Activated CD4-positive, alpha-beta T cell treated with anti-CD3 and anti-CD28 coated beads, Interleukin-2, amount 10 ng/mL, durations not matched to agents 7 days and 5 days (primary cell): ENCODE measurements at regions not wholly inside any gene's neighbourhood (a gene's known extent, or its start where the extent isn't known, plus 50 kb on each side); places are given as distances from the start of the nearest gene placed in this dataset.

Source experiments
- CTCF ChIA-PET: fragments of 350-600 bp; sonication (Branson Sonifier 250); formaldehyde crosslinking; loops from one replicate; lab custom pipeline; 2021; ENCODE audit warnings: antibody characterized with exemption; lab: Charles Lee
- POLR2A ChIA-PET: fragments of 350-600 bp; sonication (Branson Sonifier 250); formaldehyde crosslinking; loops from one replicate; lab custom pipeline; 2021; ENCODE audit warnings: antibody characterized with exemption; lab: Charles Lee
- DNase-seq: peaks from one replicate; pipeline ENCODE4 v3.0.0-alpha.2; 2020
- H3K27ac Mint-ChIP-seq: one replicate; pipeline ENCODE4 v1.8.0; 2021; ENCODE audit warnings: mild to moderate bottlenecking, moderate library complexity, mixed read lengths
- H3K27me3 Mint-ChIP-seq: one replicate; pipeline ENCODE4 v1.8.0; 2021; ENCODE audit warnings: mixed read lengths
- H3K36me3 Mint-ChIP-seq: one replicate; pipeline ENCODE4 v1.8.0; 2021; ENCODE audit warnings: low read depth, mixed read lengths
- H3K4me1 Mint-ChIP-seq: one replicate; pipeline ENCODE4 v1.8.0; 2021; ENCODE audit warnings: mixed read lengths
- H3K4me3 Mint-ChIP-seq: one replicate; pipeline ENCODE4 v1.8.0; 2021; ENCODE audit warnings: mild to moderate bottlenecking, moderate library complexity, mixed read lengths
- H3K9me3 Mint-ChIP-seq: one replicate; pipeline ENCODE4 v1.8.0; 2021; ENCODE audit warnings: mixed read lengths

DNA sequence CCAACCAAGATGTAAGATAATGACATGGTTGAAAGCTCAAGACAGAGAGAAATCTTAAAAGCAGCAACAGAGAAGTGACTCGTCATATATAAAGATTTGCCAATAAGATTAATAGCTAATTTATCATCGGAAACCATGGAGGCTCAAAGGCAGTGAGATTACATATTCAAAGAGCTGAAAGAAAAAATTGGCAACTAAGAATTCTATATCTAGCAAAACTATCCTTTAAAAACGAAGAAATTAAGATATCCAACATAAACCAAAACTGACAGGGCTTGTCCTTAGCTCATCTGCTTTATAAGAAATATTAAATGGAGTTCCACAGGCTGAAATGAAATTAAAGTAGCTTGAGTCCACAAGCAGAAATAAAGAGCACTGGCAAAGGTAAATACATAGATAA, 236.6 kb downstream of the ANAPC1 start:
- H3K27me3 Mint-ChIP-seq = peaks cover 46% of the 10 kb centered on the region
- H3K4me3 Mint-ChIP-seq = no peak overlapping the region
- ChIA-PET POLR2A (no interaction called here), CTCF (no interaction called here)
- H3K27ac Mint-ChIP-seq = no peak overlapping the region
- peaks cover 16% of the 10 kb centered on the region for H3K9me3 Mint-ChIP-seq
- no peak for DNase-seq
- H3K36me3 Mint-ChIP-seq = peaks cover 8% of the 10 kb centered on the region
- peaks cover 2% of the 10 kb centered on the region for H3K4me1 Mint-ChIP-seq

DNA sequence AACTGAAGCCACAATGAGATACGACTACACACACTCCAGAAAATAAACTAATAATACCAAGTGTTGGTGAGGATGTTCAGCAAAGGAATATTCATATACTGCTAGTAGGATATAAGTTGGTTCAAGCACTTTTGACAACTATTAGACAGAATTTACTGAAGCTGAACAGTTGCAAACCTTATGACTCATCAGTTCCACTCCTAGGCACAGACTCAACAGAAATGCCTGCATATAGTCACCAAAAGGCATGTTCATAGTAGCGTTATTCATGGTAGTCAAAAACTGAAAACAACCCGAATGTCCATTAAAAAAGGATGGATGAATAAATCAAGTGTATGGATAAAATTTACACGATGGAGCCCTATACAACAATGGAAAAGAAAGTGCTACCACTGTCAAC, 232.0 kb downstream of the ANAPC1 start:
- Mint-ChIP-seq H3K4me3 (no peak overlapping the region), H3K36me3 (peaks cover 1% of the 10 kb centered on the region), H3K27ac (no peak overlapping the region), H3K27me3 (peaks cover 47% of the 10 kb centered on the region), H3K9me3 (peaks cover 9% of the 10 kb centered on the region), H3K4me1 (no peaks in the 10 kb centered on the region)
- no peak for DNase-seq
- ChIA-PET CTCF (interaction anchor here (1.2 kb wide), 1 partner anchor 9 kb away, joined by 3 read pairs; no protein-coding TSS in a partner anchor), POLR2A (no interaction called here)

GRCh38 chr2:111652681-111653080, 231.3 kb downstream of the ANAPC1 start:
- Mint-ChIP-seq H3K27me3 (peaks cover 41% of the 10 kb centered on the region), H3K4me1 (no peaks in the 10 kb centered on the region), H3K27ac (no peak overlapping the region), H3K9me3 (peaks cover 3% of the 10 kb centered on the region), H3K36me3 (no peaks in the 10 kb centered on the region), H3K4me3 (no peak overlapping the region)
- no peak for DNase-seq
- ChIA-PET CTCF (no interaction called here), POLR2A (no interaction called here)

GRCh38 chr2:111653103-111653624, 230.8 kb downstream of the ANAPC1 start:
- ChIA-PET POLR2A (no interaction called here), CTCF (interaction anchor here (1.0 kb wide), 1 partner anchor 10 kb away, joined by 4 read pairs; no protein-coding TSS in a partner anchor)
- Mint-ChIP-seq H3K4me1 (no peaks in the 10 kb centered on the region), H3K36me3 (no peaks in the 10 kb centered on the region), H3K27ac (no peak overlapping the region), H3K4me3 (no peak overlapping the region), H3K9me3 (peaks cover 3% of the 10 kb centered on the region), H3K27me3 (peaks cover 41% of the 10 kb centered on the region)
- no peak for DNase-seq

DNA sequence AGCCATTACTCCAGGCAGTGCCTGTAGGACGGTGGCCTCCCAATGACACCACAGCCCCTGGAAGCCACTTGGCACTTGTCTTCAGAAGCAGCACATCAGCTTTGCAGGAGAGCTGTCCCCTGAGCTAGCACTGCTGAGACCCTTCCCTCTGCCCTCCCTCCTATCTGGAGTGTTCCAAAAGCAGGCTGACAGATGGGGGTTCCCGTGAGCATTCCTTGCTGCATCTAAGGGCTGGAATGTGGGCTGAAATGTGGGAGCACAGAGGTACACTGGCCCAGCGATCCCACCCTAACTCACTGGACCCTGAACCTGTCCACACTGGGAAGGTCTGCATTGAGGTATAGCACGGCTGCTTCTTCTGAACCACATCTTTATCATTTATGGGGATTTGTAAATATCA, 230.1 kb downstream of the ANAPC1 start:
- Mint-ChIP-seq H3K36me3 (no peaks in the 10 kb centered on the region), H3K4me1 (no peaks in the 10 kb centered on the region), H3K27me3 (peaks cover 36% of the 10 kb centered on the region), H3K27ac (no peak overlapping the region), H3K9me3 (peaks cover 3% of the 10 kb centered on the region), H3K4me3 (no peak overlapping the region)
- CTCF ChIA-PET = interaction anchor here (1.0 kb wide), 1 partner anchor 9 kb away, joined by 4 read pairs; no protein-coding TSS in a partner anchor
- POLR2A ChIA-PET = no interaction called here
- DNase-seq = no peak

GRCh38 chr2:111654829-111655228, 229.2 kb downstream of the ANAPC1 start:
- POLR2A ChIA-PET = no interaction called here
- Mint-ChIP-seq H3K36me3 (no peaks in the 10 kb centered on the region), H3K27ac (no peak overlapping the region), H3K4me3 (no peak overlapping the region), H3K4me1 (no peaks in the 10 kb centered on the region), H3K27me3 (peaks cover 36% of the 10 kb centered on the region), H3K9me3 (peaks cover 3% of the 10 kb centered on the region)
- CTCF ChIA-PET = no interaction called here
- DNase-seq = no peak

- H3K4me1 Mint-ChIP-seq = no peaks in the 10 kb centered on the region
- no peak overlapping the region for H3K4me3 Mint-ChIP-seq
- H3K27me3 Mint-ChIP-seq = peaks cover 35% of the 10 kb centered on the region
- no peaks in the 10 kb centered on the region for H3K36me3 Mint-ChIP-seq
- ChIA-PET POLR2A (no interaction called here), CTCF (interaction anchor here (1.1 kb wide), 1 partner anchor 15 kb away, joined by 4 read pairs; no protein-coding TSS in a partner anchor)
- H3K9me3 Mint-ChIP-seq = no peaks in the 10 kb centered on the region
- no peak overlapping the region for H3K27ac Mint-ChIP-seq
- no peak for DNase-seq
Measured at GRCh38 chr2:111656436-111656835, 227.6 kb downstream of the ANAPC1 start.

GRCh38 chr2:111656894-111657293, 227.1 kb downstream of the ANAPC1 start:
- ChIA-PET POLR2A (no interaction called here), CTCF (interaction anchor here (1.1 kb wide), 1 partner anchor 14 kb away, joined by 4 read pairs; no protein-coding TSS in a partner anchor)
- no peak overlapping the region for H3K4me3 Mint-ChIP-seq

DNA sequence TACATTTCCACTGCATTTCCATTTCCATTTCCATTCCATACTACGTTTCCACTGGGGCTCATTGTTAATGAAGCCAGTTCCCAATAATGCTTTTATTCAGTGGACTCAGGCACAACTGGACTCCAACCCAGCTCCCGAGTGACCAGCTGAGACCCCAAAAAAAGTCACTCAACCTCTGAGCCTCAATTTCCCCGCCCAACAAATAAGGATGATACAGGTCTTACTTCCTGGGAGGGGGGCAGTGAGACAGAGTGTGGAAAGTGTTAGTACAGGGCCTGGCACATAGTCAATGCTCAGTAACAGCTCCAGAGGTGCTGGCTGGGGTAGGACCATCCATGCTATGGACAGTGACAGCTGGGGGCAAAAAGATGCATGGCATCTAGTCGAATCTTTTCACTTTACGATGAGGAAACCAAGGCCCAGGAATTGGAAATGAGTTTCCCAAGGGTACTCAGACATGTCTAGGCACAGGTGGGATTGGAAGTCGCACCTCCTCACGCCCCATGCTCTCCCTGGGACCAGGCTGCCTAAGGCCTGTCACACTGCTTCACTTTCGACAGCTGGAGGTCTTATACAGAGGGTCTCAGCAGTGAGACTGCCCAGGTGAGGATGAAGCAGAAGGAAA, 226.5 kb downstream of the ANAPC1 start:
- Mint-ChIP-seq H3K36me3 (no peaks in the 10 kb centered on the region), H3K27ac (no peak overlapping the region), H3K4me3 (no peak overlapping the region), H3K27me3 (peaks cover 30% of the 10 kb centered on the region), H3K4me1 (peaks cover 10% of the 10 kb centered on the region), H3K9me3 (no peaks in the 10 kb centered on the region)
- POLR2A ChIA-PET = no interaction called here
- CTCF ChIA-PET = interaction anchor here (1.1 kb wide), 1 partner anchor 14 kb away, joined by 4 read pairs; no protein-coding TSS in a partner anchor
- no peak for DNase-seq

More at GRCh38 chr2:111656894-111657293, 227.1 kb downstream of the ANAPC1 start:
- H3K4me1 Mint-ChIP-seq = peaks cover 4% of the 10 kb centered on the region
- DNase-seq = no peak
- peaks cover 36% of the 10 kb centered on the region for H3K27me3 Mint-ChIP-seq
- no peak overlapping the region for H3K27ac Mint-ChIP-seq
- no peaks in the 10 kb centered on the region for H3K36me3 Mint-ChIP-seq
- H3K9me3 Mint-ChIP-seq = no peaks in the 10 kb centered on the region

GRCh38 chr2:111659361-111660333, 224.3 kb downstream of the ANAPC1 start:
- DNase-seq = no peak
- ChIA-PET POLR2A (no interaction called here), CTCF (no interaction called here)
- Mint-ChIP-seq H3K36me3 (no peaks in the 10 kb centered on the region), H3K9me3 (no peaks in the 10 kb centered on the region), H3K27ac (no peak overlapping the region), H3K27me3 (peaks cover 24% of the 10 kb centered on the region), H3K4me3 (no peak overlapping the region), H3K4me1 (peaks cover 23% of the 10 kb centered on the region)

- no peak overlapping the region for H3K4me3 Mint-ChIP-seq
- peaks cover 21% of the 10 kb centered on the region for H3K27me3 Mint-ChIP-seq
- no peak overlapping the region for H3K27ac Mint-ChIP-seq
- H3K9me3 Mint-ChIP-seq = no peaks in the 10 kb centered on the region
- H3K36me3 Mint-ChIP-seq = no peaks in the 10 kb centered on the region
- peaks cover 23% of the 10 kb centered on the region for H3K4me1 Mint-ChIP-seq
- ChIA-PET POLR2A (no interaction called here), CTCF (interaction anchor here (0.6 to 1.0 kb wide), 2 partner anchors 9 to 31 kb away, joined by 3 read pairs; no protein-coding TSS in a partner anchor)
- DNase-seq = no peak
Measured at GRCh38 chr2:111660811-111661210, 223.2 kb downstream of the ANAPC1 start.

DNA sequence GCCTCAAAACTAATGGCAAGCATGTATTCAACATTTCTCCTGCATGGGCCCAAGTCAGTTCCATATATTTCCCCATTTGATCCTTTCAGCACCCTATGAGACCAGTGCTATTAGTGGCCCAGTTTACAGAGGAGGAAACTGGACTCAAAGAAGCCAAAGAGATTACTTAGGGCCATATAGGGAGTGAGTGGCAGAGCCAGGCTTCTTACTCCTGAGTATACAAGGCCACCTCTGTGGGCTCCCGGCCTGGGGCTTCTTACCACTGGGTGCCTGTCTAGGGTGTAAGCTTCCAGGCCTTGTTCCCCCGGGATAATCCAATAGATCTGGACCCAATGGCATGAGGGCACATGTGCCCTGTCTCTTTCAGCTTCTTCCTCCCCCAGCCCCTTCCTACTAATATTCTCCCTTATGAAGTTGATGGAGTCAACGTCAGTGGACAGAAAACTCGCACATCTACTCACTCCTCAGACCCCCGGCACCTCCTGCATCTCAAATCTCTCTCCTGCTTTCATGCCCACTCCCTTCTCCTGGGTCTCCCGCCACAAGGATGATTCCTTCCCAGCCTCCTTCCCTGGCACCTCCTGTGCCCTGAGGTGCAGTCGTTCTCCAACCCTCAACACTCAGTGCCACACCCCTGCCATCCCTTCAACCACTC, 222.6 kb downstream of the ANAPC1 start:
- peaks cover 23% of the 10 kb centered on the region for H3K4me1 Mint-ChIP-seq
- DNase-seq = no peak
- ChIA-PET CTCF (interaction anchor here (0.6 to 1.0 kb wide), 4 partner anchors 10 to 31 kb away, joined by 3 to 6 read pairs (median 3); no protein-coding TSS in a partner anchor), POLR2A (no interaction called here)
- no peaks in the 10 kb centered on the region for H3K9me3 Mint-ChIP-seq
- peak overlapping the region; percentile 22 for H3K27ac Mint-ChIP-seq
- peaks cover 21% of the 10 kb centered on the region for H3K27me3 Mint-ChIP-seq
- H3K36me3 Mint-ChIP-seq = no peaks in the 10 kb centered on the region
- H3K4me3 Mint-ChIP-seq = no peak overlapping the region
